ENCODE measurements at regions not wholly inside any gene's neighbourhood (a gene's known extent, or its start where the extent isn't known, plus 50 kb on each side); places are given as distances from the start of the nearest gene placed in this dataset.

GRCh38 chr6:14260839-14261238 lies 143.3 kb downstream of the CD83 start (continued):
- TF ChIP-seq ZNF687 (IDR thresholded peaks at IDR 0.05) (no peak), EZH2 (IDR thresholded peaks at IDR 0.05; ENCODE audit: borderline replicate concordance, control insufficient read depth, low read depth, low read length) (no peak), PAX8 (IDR thresholded peaks at IDR 0.05) (no peak), NFXL1 (IDR thresholded peaks at IDR 0.05; ENCODE audit: borderline replicate concordance) (no peak), ASH2L (IDR thresholded peaks at IDR 0.05; ENCODE audit: borderline replicate concordance, low read depth) (no peak), PKNOX1 (IDR thresholded peaks at IDR 0.05) (no peak), NFYA (IDR thresholded peaks at IDR 0.05; ENCODE audit: borderline replicate concordance, low read depth, low read length) (no peak), NKRF (conservative IDR thresholded peaks at IDR 0.05) (no peak), GABPA (IDR thresholded peaks at IDR 0.05; ENCODE audit: low read depth) (no peak)

All from GM12878 (cell line).